ENCODE measurements at regions not wholly inside any gene's neighbourhood (a gene's known extent, or its start where the extent isn't known, plus 50 kb on each side); places are given as distances from the start of the nearest gene placed in this dataset.

GRCh38 chr7:81186691-81187090 is 267.8 kb upstream of the SEMA3C start:
- no peak for TF ChIP-seq CTCF (IDR thresholded peaks at IDR 0.05)
- no peak for TF ChIP-seq EZH2 (IDR thresholded peaks at IDR 0.05; ENCODE audit: borderline replicate concordance, insufficient read depth, low read depth, low read length, poor library complexity, severe bottlenecking)

Data from B cell (primary cell).